GM18511 (cell line): ENCODE measurements at regions not wholly inside any gene's neighbourhood (a gene's known extent, or its start where the extent isn't known, plus 50 kb on each side); places are given as distances from the start of the nearest gene placed in this dataset.
A peak's percentile ranks its signal among the peaks of the same experiment; 100 is the strongest.

Source experiments
- ATAC-seq: cut with Tn5 transposase; IDR thresholded peaks from one replicate; pipeline ENCODE4 v1.9.1; 2021; ENCODE audit warnings: mild to moderate bottlenecking, moderate library complexity; ENCODE audit not compliant: unreplicated experiment

DNA sequence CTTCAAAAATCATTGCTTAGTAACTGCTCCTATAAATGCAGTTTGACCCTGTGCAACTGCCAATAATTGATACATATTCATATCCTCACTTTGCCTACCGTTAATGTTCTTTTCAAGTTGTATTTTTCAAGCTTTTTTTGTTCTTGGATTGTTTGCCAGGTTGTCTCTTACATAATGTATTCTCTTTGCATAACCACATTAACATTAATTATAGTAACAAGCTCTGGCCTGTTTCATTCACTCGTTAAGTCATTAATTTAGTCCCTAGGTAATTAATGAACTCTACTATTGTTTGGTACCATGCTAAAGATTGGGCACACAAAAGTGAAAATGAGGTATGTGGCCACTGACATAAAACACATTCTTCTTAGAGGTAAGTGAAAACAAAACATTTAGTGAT lies 1338.8 kb downstream of the NSUN3 start:
- ATAC-seq = no peak

DNA sequence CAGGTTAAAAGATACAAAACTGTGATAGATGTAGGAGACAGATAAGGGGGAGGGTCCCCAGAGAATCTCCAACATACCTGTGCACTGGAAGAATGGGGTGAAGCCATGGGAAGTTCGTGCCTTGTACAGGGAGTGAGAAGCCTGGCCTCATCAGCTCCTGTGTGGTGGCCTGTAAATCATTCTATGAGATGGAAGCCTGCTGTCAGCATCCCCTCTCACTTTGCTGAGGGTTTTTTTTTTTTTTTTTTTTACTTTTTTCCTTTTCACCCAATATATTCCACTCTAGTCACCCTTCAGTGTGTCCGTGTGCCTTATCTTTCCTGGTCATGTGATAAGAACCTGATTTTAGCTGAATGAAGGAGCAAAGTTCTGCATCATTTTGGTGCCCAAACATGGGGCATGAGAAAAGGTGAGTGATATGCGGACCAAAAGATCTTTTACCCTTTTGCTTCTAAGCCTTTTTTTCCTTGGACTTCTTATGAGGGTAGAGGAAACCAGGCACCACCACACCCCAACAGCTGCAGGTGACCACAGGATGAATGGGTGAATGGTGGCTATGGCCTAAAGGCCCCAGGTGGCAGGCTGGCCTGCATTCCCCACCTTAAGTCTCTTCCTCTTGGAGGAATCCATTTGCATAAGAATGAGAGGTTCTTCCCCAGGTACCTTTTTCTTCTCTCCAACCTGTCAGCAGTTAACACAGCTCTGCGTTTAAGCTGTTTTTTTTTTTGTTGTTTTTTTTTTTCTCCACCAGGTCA lies 1345.0 kb downstream of the NSUN3 start:
- ATAC-seq = no peak

DNA sequence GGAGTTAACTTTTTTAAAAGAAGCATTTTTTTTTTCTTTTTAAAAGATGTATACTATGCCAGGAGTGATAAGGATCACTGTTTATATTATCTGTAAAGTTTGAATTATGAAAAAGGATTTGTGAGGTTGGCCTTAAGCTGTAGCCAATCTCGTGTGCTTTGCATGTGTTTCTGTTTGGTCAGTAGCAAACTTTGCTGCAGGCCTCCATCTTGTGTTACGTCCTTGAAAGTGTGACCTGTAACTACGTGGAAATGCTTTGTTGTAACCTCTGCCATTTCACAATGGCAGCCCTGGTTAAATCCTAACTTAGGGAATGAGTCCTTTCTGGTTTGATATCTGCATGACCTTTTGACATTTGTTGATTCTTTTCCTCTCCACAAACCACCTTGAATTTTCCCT lies 1345.6 kb downstream of the NSUN3 start:
- no peak for ATAC-seq

DNA sequence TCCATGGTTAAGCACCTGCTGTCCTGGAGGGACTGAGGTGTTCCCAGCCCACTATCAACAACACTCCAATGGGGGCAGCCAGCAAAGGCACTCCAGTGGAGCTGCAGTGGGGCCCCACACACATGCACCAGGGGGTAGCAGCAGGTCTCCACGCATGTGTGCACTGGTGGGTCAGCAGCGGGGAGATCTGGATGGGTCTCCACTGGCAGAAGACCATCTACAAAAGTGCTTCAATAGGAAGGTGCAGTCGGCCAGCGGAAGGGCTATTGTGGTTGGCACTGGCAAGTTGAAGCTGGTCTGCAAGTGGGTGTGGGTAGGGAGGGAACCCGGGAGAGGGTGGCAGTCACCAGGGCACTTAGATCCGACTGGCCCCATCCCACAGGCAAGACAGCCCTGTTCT lies 1355.4 kb downstream of the NSUN3 start:
- ATAC-seq = no peak

DNA sequence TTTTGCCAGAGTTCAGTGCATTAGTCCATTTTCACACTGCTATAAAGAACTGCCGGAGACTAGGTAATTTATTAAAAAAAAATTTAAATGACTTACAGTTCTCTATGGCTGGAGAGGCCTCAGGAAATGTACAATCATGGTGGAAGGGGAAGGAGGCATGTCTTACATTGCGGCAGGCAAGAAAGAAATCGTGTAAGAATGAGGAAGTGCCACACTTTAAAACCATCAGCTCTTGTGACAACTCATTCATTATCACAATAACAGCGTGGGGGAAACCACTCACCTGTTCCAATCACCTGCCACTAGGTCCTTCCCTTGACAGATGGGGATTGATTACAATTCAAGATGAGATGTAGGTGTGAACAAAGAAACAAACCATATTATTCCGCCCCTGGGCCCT lies 1361.4 kb downstream of the NSUN3 start:
- no peak for ATAC-seq

DNA sequence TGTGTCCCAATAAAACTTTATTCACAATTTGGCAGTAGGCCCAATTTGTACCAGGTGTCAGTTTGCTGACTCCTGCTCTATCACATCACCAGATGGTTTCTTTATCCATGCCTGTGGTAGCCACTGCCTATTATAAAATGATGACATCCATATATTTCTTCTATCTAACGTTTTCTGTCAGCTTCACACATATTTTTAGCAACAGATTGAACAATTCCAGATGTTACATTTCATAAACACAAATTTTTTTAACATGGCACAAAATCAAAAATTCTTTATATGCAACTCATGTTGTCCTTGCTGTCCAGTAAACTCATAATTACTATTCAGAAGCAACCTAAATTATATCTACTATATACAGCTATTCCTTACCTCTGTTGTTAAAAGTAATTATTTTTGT lies 1371.6 kb downstream of the NSUN3 start:
- no peak for ATAC-seq

DNA sequence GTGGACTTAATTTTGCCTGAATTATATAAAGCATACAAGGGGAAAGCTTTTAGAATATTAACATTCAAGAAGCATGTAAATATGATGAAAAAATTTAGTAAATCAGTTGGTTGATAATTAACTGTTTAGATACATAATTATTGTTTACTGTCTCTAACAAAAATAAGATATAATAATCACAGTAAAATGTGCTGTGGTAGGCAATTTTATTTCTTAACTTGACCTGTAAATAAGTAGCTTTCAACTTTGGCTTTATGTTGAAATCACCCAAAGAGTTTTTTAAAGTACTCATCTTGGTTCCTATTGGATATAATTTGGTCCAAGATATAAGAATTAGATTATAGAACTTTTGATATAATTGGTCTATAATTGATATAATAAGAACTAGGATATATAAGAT lies 1374.5 kb downstream of the NSUN3 start:
- ATAC-seq = no peak

DNA sequence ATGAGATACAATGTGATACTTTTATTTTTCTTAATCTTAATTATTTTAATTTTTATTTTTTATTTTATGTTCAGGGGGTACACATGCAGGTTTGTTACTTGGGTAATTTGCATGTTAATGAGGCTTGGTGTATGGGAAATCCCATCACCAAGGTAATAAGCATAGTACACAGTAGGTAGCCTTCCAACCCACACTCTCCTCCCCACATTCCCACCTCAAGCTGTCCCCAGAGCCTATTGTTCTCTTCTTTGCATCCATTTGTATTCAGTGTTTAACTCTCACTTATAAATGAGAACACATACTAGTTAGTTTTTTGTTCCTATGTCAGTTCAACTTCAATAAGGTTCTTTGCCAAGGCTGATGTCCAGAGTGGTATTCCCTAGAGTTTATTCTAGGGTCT lies 1375.4 kb downstream of the NSUN3 start:
- no peak for ATAC-seq

DNA sequence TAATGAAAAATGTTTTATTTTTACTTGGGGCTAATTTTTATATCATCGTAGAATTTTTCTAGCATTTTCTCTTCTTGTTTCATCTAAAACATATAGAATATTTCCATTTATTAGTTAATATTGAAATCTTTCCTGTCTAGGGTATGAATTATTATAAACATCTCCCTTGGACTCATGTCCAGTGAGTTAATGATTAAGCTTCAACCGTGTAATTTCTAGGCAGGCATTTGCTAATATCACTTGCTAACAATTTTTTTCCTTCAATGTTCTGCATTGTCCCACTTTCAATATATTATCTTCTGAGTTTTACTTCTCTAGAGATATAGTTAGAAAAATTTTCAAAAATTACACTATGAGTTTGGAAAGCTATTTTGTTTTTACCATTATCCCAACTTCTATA lies 1371.6 kb upstream of the EPHA6 start:
- ATAC-seq = no peak

DNA sequence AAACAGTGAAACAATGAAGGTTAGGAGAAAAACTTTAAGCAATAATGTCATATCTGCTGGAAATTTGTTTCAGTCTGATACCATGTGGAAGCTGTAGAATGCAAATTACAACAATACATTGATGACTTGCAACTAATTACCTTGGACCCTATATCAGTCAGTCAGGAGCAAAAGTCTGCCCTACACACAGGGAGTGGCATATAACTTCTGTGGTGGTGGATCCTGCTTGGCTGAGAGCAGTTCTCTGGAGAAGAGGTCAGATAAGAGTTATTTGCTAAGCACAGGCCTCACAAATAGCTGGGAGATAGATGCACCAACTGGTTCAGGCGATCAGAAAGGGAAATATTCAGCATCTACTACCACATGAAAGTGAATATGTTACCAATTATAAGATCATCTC lies 1364.6 kb upstream of the EPHA6 start:
- no peak for ATAC-seq

DNA sequence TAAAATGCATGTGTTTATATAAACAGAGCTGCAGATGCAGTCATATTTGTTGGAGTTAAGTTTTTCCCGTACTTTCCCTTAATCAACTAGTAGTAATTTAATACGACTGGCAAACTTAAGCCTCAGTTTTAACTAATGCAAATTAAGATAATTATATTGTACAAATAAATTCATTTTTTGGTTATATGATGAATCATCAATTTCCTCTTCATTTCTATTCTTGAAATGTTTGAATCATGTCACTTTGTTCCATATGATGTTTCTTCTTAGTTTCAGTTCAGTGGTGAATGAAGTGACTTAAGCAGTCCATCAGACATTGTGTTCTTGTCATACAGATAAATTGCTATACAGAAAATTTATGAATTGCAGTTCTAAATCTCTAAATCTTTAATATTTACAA lies 1361.2 kb upstream of the EPHA6 start:
- no peak for ATAC-seq

DNA sequence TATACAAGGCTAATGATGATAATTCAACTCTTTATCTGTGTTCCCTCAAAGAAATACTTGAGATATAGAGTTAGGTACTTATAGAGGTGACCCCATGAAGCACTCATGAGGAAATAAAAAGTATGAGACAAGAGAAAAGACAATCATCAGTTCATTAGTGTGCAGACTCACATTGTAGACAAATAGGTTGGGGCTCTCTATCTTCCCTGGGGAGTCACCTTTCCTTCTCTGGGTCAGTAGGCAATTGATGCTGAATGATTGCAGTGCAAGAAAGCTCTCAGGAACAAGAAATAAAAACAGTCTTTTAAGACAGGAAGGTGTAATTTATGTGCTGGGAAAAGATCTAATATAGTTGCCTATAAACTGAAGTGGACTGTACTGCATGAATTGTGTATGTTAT lies 1357.6 kb upstream of the EPHA6 start:
- ATAC-seq = no peak

DNA sequence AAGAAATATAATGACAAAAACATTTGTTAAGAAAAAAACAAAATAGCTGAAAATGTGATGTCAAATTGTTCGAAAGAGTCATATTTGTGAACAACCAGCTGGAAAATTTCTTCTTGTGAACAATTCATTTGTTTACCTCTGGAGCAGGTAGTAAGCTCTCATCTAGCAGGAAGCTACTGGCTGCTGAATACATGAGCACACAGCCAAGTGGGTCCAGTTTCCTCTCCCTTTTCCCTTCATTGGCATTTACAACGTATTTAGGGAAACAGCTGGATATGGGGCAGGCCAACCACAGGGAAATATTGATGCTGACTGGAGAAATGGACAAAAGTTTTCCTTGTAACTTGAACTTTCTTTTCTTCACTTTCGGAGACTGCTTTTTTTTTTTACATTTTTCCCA lies 1354.7 kb upstream of the EPHA6 start:
- no peak for ATAC-seq

DNA sequence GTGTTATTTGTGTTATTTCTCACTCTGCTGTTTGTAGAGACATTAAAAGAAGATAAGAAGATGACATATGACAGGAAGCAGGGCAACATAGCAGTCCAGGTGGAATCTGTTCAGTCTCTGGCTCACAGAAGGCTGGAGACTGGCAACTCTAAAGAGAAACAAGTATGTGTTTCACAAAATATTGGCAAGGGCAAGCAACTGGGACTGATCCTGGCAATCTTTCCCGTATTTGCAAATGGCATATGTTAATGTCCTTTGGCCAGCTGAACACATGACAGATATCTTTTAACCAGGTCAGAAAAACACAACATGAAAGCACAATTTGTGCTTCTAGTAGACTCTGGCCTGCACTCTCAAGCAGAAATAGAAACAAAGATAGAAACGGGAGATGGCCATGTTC lies 1354.1 kb upstream of the EPHA6 start:
- no peak for ATAC-seq

DNA sequence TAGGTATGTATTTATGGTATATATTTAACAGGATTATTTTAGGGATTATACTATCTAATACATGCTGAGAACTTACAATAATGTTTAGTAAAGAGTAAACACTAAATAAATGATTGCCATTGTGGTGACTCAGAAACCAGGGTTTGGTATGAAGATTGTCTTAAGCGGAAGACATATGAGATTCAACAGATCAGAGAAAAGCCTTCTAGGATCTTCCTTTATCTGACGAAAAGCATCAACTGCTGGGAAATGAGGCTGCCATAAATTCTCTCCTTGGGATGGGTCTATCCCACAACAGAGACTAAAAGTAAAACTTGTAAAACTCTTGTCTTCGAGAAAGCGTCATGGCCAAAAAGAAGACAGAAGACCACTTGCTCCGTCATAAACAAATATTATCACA lies 1352.2 kb upstream of the EPHA6 start:
- ATAC-seq = no peak

DNA sequence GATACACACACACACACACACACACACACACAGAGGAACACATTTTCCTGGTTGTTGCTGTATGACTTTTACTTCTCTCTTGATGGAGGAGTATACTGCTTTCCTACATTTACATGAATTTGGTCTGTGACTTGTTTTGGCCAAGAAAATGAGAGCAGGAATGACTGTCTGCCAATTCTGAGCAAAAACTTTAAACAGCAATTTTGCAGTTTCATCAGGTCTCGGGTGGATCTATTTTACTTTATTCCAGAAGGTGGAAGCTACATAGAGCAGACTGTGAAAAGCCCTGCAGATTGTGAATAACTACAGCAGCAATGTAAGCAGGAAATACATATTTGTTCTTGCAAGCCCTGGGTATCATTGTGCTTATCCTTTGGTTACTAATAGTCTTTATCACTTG lies 1350.0 kb upstream of the EPHA6 start:
- no peak for ATAC-seq

DNA sequence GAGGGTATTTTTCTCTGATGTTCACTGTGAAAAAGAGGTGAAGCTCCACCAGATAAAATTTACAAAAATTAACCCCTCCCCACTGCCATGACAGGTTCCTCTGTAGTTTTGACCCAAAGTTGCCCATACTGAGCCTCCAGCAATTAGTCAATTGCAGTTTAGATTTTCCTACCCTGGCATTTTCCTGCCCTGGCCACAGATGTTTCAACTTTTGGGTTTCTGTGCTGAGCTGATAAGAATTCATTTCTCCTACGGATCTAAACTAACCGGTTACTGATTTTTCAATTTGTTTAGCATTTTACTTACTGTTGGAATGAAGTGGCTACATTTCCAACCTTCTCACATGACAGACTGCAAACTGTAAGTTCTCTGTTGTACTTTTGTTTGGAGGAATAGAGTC lies 1346.1 kb upstream of the EPHA6 start:
- no peak for ATAC-seq

DNA sequence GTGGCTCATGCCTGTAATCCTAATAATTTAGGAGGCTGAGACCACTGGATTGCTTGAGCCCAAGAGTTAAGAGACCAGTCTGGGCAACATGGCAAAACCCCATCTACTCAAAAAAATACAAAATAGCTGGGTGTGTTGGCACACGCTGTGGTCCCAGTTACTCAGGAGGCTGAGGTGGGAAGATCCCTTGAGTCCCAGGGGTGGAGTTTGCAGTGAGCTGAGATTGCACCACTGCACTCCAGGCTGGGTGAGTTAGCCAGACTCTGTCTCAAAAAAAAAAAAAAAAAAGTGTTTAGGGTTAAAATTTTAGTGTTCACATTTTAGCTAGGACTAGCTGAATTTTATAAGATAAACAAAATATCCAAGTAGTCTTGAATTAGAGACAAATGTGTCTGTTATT lies 1340.1 kb upstream of the EPHA6 start:
- no peak for ATAC-seq

DNA sequence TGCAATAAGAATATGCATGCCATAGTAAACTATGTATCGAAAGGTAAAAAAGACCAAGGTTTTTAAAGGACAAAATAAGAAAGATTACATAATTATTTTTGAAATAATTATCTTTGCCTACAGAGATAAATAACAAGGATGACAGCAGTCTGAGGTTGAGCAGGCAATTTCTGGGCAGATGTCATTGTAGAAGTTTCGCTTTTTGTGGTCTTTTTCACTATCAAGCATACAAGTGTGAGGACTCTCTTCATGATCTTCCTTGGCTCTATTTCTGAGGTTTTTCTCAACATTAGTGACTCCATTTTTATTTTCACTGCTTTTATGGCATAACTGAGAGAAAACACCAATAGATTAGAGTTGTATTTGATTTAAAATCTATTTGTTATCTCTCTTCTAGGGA lies 1337.9 kb upstream of the EPHA6 start:
- ATAC-seq = peak; percentile 85

DNA sequence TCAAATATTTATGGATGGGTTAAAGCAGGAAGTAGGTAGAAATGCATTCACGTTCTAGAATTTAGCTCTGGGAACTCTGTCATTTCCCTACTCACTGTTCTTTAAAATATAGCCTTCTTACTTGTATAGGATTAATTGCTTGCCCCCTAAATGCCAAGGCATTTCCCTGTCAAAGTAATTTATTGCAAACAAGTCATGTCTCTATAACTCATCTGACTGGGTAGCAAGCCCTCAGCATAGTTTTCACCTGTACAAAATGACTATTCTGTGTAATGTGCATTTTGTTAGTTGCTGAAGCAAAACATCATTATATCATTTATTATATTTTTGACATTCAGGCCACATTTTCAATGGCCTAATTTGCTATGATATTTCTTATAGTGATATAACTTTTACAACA lies 1308.2 kb upstream of the EPHA6 start:
- ATAC-seq = no peak

DNA sequence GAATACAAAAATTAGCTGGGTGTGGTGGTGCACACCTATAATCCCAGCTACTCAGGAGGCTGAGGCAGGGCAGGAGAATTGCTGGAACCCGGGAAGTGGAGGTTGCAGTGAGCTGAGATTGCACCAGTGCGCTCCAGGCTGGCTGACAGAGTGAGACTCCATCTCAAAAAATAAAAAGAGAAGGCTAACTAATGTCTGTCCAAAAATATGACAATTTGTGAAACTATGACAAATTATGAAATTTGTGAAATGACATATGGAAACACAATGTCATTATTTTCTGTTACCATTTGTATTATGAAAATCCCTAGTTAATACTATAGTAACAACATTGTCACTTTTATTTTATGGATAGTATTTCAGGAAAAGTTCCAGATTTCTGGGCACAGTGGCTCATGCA lies 1306.3 kb upstream of the EPHA6 start:
- no peak for ATAC-seq

DNA sequence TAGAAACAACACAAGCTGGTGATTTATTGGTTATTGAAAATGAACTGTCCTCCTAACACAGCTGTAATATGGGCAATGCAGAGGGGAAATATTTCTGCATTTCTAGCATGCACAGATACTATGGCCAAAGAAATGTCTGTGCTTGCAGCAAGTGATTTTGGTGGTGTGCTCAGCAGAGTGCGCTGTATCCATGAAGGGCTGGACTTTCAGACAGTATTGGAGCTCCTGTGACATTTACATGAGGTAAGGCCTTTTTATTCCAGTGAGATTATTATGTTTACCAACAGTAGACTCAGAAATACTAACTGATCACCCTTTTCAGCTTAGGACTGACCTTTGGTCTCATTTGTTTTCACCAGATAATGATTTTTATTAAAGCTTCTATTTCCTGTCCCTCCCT lies 1302.6 kb upstream of the EPHA6 start:
- no peak for ATAC-seq

DNA sequence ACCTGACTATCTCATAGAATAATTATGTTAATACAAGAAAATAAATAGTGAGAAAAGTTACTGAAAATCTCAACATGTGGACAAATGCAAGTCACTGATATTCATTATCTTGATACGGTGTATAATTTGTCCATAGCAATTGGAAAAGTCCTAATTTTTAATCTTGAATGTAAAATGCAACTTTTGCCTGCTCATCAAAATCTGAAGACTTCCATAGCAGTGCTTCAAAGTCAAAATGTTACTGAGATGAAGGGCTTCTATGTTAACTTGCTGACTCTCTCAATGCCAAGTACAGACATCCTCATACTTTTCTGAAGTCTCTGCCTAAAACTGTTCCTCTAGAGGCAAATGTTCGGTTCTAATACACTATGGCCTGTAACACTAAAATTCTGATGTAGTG lies 1300.1 kb upstream of the EPHA6 start:
- ATAC-seq = no peak
